CD4-positive, alpha-beta T cell treated with Interleukin-21 for 1 hour (primary cell): ENCODE measurements at regions not wholly inside any gene's neighbourhood (a gene's known extent, or its start where the extent isn't known, plus 50 kb on each side); places are given as distances from the start of the nearest gene placed in this dataset.

Experiments
- DNase-seq: peaks from one replicate; pipeline ENCODE4 v3.0.0-alpha.2; 2020

DNA sequence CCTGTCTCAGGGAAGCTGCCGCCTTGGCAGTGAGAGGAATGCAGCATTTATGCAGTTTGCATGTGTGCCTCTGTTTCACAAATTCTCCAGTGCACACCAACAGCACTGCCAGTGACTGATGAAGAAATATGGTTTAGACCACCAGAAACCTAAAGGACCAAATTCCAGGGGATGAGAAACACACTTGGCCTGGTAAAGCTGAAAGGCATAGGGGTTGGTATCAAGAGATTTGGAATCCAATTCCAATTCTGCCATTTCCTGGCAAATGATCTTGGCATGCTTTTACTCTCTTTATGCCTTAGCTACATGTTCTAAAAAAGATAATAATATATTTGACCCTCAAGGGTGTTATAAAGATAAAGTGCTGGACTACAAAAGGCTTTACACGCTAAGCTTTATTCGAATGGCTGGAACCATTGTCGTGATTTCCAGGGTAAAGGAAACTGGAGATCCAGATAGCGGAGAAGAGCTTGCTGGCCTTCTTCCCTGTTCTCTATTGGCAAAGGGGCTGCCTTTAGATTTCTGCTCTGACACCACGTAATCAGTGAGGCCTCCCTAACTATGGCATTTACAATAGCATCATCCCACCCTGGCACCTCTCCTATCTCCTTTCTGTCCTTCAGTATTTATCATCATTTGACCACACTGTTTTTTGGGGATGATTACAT, 359.8 kb upstream of the ASIC2 start:
- no peak for DNase-seq

DNA sequence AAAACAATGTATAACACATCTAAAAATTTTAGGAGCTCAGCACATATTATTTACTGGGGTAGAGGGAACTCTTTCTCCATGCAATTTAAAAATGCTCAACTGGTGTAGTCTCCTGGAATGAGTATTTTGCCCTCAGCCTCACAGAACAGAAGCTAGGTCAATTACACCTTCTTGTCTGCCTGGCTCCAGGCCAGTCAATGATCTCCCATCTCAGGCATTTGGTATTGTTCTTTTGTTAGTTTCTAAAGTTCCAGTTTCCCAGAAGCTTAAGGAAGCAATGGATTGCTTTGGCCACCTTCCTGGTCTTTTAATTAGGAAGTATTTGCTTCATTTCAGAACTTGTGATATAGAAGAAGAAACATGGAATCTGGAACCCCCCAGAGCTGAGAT, 360.3 kb upstream of the ASIC2 start:
- no peak for DNase-seq

- no peak for DNase-seq
These were observed 364.1 kb upstream of the ASIC2 start for GRCh38 chr17:33657181-33657580.

DNA sequence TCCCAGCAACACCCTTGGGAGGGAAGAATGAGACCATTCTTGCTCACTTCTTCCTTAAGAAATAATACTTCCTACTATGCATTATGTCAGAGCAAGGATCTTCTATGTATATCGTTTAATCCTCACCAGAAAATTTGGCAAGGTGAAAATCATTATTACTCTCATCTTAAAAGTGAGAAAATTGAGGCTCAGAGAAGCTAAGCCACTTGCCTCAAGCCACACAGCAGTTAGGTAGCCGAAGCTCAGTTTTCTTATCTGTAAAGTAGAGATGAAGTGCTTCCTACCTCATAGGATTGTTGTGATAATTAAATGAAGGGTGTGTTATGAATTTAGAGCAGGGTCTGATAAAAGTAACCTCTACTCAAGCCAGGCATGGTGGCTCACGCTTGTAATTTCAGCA, 368.9 kb upstream of the ASIC2 start:
- no peak for DNase-seq

DNA sequence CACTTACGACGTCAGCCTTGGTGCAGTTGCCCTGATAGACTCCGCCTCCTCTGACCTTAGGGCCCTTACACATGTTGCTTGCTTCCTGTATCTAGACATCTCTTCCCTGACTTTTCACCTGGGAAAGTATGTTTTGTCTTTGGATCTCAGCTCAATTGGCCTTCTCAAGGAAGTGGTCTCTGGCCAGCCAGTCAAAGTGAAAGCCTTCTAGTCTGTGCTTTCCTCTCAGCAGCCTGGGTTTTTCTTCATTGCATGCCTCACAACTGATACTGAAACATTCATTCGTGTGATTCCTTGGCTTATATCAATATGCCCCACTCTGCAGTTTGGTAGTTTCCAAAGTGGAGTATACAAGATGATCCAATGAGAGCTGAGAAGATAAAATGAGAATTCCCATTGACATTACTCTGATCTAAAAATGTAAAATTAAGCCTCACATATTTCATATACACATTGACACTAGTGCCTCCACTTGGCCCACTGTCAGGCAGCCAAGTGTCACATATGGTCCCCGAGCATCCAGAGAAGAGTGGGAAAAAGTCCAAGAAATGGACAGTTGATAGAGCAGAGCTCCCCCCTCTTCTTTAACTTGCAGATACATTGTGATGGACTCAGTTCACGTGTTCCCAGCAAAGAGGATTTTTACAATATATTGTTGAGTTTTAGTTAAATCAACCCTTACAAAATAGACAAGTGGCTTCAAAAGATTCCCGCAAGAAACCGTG, 371.2 kb upstream of the ASIC2 start:
- DNase-seq, result no peak

GRCh38 chr17:33667052-33667509, 374.0 kb upstream of the ASIC2 start:
- DNase-seq, result peak; percentile 12

- no peak for DNase-seq
These were observed 374.6 kb upstream of the ASIC2 start for GRCh38 chr17:33667671-33668070.

DNA sequence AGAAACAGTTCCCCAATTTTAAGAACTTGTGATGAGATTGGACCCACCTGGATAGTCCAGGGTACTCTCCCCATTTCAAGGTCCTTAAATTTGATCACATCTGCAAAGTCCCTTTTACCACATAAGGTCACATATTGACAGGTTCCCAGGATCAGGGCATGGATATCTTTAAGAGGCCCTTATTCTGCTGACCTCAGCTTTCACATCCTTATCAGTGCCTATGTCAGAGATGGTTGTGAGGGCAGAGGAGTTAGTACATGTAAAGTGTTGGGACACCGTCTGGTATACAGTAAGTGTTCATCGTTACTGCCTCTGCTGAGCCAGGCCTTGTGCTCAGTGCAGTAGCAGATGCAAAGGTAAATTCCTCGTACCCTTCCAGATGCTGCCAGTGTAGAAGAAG, 375.4 kb upstream of the ASIC2 start:
- no peak for DNase-seq

DNA sequence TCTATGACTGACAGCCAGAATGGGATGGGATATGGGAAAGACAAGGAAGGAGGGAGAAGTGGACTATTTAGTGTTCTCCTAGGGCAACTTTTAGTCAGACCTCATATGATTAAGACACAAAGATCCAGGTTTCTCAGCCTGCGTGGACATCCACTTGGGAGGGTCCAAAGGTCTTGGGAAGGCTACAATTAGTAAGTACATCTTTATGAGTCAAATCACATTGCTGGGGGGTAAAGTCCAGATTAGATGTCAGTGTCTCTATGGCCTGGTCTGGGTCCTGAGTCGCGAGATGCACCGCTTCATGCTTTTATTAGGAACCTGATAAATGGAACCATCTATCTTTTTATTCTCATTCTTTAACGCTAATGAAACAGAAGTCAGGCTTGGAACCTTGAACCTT, 378.4 kb upstream of the ASIC2 start:
- DNase-seq, result no peak

- DNase-seq, result peak; percentile 38
These were observed 381.6 kb upstream of the ASIC2 start for GRCh38 chr17:33674685-33675084.

- DNase-seq, result no peak
These were observed 383.3 kb upstream of the ASIC2 start for GRCh38 chr17:33676444-33676843.

- no peak for DNase-seq
These were observed 386.5 kb upstream of the ASIC2 start for GRCh38 chr17:33679595-33679994.

- DNase-seq, result no peak
These were observed 387.4 kb upstream of the ASIC2 start for GRCh38 chr17:33680472-33680871.

DNA sequence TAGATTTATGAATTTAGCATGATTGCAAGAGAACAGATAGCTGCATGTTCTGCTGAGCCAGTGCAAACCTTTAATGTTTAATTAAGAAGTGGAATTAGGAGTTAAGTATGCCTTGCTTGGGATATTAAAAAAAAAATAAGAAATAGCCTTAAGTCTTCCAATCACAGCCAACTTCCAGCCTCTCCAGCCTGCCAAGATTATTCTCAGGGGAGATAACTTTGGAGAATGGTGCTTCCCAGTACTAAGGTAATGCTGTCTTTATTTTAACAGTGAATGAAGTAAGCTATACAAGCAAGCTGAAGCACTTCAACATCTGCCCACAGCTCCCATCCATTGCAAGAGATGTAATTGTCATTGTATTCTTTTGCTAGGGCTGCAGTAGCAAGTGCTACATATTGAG, 389.5 kb upstream of the ASIC2 start:
- DNase-seq, result no peak

DNA sequence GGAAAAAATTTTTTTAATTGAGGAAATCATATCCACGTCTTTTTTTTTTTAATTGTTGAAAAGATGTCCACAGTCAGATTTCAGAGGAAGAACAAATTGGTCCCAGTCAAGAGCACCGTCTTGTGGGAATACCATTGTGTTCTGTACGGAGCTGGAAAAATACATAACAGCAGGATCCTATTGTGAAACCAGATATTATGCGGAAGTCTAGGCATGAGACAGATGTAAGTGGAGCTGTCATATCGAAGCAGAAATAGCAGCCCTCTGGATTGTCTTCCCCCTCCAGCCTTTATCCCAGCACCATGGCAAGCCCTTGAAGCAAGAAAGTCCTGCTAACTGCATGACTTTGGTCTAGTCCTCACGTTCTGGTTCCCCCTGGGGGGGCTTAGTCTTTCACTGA, 391.6 kb upstream of the ASIC2 start:
- DNase-seq, result no peak

- no peak for DNase-seq
These were observed 393.1 kb upstream of the ASIC2 start for GRCh38 chr17:33686171-33686570.

GRCh38 chr17:33687831-33688230, 394.7 kb upstream of the ASIC2 start:
- DNase-seq, result no peak

- no peak for DNase-seq
These were observed 395.7 kb upstream of the ASIC2 start for GRCh38 chr17:33688771-33689170.

DNA sequence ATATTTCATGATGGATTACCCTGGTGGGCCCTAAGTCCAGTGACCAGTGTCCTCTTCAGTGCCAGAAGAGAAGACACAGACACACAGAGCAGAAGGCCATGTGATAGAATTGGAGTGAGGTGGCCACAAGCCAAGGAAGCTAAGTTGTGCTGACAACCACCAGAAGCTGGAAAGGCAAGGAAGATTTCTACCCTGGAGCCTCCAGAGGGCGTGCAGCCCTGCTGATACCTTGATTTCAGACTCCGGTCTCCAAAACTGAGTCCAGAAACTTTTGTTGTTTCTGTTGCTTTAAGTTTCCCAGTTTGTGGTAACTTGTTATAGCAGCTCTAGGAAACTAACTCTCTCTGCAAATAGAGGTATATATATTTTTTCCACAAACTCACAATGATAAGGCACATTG, 396.6 kb upstream of the ASIC2 start:
- DNase-seq, result no peak

- DNase-seq, result no peak
These were observed 402.3 kb upstream of the ASIC2 start for GRCh38 chr17:33695431-33695830.

GRCh38 chr17:33696102-33696501, 403.0 kb upstream of the ASIC2 start:
- DNase-seq, result no peak

GRCh38 chr17:33697557-33697956, 404.5 kb upstream of the ASIC2 start:
- no peak for DNase-seq

- DNase-seq, result no peak
These were observed 408.8 kb upstream of the ASIC2 start for GRCh38 chr17:33701910-33702309.

DNA sequence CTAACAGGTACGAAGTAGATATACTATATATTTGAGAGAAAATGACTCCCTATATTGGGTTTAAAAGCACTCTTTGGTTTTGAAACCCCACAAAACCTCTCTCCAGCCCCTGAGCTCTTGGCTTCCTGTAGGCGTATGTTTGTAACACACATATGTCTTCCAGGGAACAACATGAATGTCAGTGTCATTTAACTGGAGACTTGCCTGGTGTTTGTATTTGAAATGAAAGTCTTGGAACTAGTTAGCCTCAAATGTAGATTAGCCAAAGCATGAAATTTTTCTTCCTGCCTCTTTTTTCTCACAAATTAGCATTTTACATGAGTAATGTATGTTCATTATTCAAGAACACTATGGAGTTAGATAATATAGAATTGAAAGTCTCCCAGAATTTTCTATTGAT, 411.8 kb upstream of the ASIC2 start:
- no peak for DNase-seq

- no peak for DNase-seq
These were observed 416.8 kb upstream of the ASIC2 start for GRCh38 chr17:33709881-33710280.
